NCI-H187 (cell line): ENCODE measurements at regions not wholly inside any gene's neighbourhood (a gene's known extent, or its start where the extent isn't known, plus 50 kb on each side); places are given as distances from the start of the nearest gene placed in this dataset.

Experiments used
- DNase-seq, 2 experiments: peaks; one replicate each; lab custom pipeline; 2025; lab: John Stamatoyannopoulos, UW

GRCh38 chr13:95352486-95352885, 51.2 kb upstream of the ABCC4 start:
- DNase-seq, result no peak

- DNase-seq, result no peak
Measured at GRCh38 chr13:95354156-95354555, 52.9 kb upstream of the ABCC4 start.

GRCh38 chr13:95354680-95355487, 53.6 kb upstream of the ABCC4 start:
- no peak for DNase-seq

GRCh38 chr13:95355494-95355893, 54.2 kb upstream of the ABCC4 start:
- DNase-seq, result no peak

- no peak for DNase-seq
Measured at GRCh38 chr13:95356916-95357315, 55.7 kb upstream of the ABCC4 start.

GRCh38 chr13:95357875-95358274, 56.6 kb upstream of the ABCC4 start:
- no peak for DNase-seq

- no peak for DNase-seq
Measured at GRCh38 chr13:95360052-95360451, 58.8 kb upstream of the ABCC4 start.

GRCh38 chr13:95360464-95361097, 59.3 kb upstream of the ABCC4 start:
- no peak for DNase-seq

GRCh38 chr13:95361686-95362085, 60.4 kb upstream of the ABCC4 start:
- no peak for DNase-seq

- DNase-seq, result no peak
Measured at GRCh38 chr13:95362666-95363065, 61.4 kb upstream of the ABCC4 start.

GRCh38 chr13:95367309-95367843, 66.1 kb upstream of the ABCC4 start:
- no peak for DNase-seq

GRCh38 chr13:95368998-95369397, 67.7 kb upstream of the ABCC4 start:
- DNase-seq, result no peak

GRCh38 chr13:95375706-95376105, 74.5 kb upstream of the ABCC4 start:
- no peak for DNase-seq

GRCh38 chr13:95378603-95379002, 77.4 kb upstream of the ABCC4 start:
- DNase-seq, result no peak

- DNase-seq, result peak; percentile 65 to 74
Measured at GRCh38 chr13:95380468-95381211, 79.4 kb upstream of the ABCC4 start.

GRCh38 chr13:95381212-95381527, 79.9 kb upstream of the ABCC4 start:
- DNase-seq, result no peak

GRCh38 chr13:95382411-95382810, 81.2 kb upstream of the ABCC4 start:
- DNase-seq, result no peak

GRCh38 chr13:95382916-95383315, 81.7 kb upstream of the ABCC4 start:
- no peak for DNase-seq

- no peak for DNase-seq
Measured at GRCh38 chr13:95385373-95385772, 84.1 kb upstream of the ABCC4 start.

- DNase-seq, result no peak
Measured at GRCh38 chr13:95385798-95386197, 84.5 kb upstream of the ABCC4 start.

GRCh38 chr13:95386370-95386769, 85.1 kb upstream of the ABCC4 start:
- no peak for DNase-seq

GRCh38 chr13:95387733-95388207, 86.5 kb upstream of the ABCC4 start:
- no peak for DNase-seq
